ENCODE measurements at regions not wholly inside any gene's neighbourhood (a gene's known extent, or its start where the extent isn't known, plus 50 kb on each side); places are given as distances from the start of the nearest gene placed in this dataset.

DNA sequence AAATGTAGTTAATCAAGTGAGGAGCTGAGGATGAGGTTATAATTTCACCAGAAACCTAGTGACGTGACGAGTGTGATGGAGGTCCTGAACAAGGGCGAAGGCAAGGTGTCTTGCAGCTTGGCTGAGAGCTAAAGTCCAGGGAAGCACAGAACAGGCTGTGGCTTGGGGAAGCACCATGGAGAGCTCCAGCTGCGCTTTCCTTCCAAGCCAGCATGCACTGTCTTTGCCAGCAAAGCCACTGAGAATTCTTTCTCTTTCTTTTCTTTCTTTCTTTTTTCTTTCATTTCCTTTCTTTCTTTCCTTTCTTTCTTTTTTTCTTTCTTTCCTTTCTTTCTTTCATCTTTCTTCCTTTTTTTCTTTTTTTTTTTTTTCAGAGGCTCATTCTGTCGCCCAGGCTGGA lies 239.3 kb downstream of the FBXO15 start:
- peak; percentile 30 for DNase-seq
- Mint-ChIP-seq H3K4me3 (no peak overlapping the region), H3K36me3 (ENCODE audit: low read depth) (no peaks in the 10 kb centered on the region), H3K27ac (no peak overlapping the region), H3K4me1 (ENCODE audit: low read depth) (no peaks in the 10 kb centered on the region), H3K27me3 (ENCODE audit: insufficient read depth) (peaks cover 7% of the 10 kb centered on the region), H3K9me3 (no peaks in the 10 kb centered on the region)
- TF ChIP-seq, protein P1, sequence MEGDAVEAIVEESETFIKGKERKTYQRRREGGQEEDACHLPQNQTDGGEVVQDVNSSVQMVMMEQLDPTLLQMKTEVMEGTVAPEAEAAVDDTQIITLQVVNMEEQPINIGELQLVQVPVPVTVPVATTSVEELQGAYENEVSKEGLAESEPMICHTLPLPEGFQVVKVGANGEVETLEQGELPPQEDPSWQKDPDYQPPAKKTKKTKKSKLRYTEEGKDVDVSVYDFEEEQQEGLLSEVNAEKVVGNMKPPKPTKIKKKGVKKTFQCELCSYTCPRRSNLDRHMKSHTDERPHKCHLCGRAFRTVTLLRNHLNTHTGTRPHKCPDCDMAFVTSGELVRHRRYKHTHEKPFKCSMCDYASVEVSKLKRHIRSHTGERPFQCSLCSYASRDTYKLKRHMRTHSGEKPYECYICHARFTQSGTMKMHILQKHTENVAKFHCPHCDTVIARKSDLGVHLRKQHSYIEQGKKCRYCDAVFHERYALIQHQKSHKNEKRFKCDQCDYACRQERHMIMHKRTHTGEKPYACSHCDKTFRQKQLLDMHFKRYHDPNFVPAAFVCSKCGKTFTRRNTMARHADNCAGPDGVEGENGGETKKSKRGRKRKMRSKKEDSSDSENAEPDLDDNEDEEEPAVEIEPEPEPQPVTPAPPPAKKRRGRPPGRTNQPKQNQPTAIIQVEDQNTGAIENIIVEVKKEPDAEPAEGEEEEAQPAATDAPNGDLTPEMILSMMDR (IDR thresholded peaks at IDR 0.05): no peak

DNA sequence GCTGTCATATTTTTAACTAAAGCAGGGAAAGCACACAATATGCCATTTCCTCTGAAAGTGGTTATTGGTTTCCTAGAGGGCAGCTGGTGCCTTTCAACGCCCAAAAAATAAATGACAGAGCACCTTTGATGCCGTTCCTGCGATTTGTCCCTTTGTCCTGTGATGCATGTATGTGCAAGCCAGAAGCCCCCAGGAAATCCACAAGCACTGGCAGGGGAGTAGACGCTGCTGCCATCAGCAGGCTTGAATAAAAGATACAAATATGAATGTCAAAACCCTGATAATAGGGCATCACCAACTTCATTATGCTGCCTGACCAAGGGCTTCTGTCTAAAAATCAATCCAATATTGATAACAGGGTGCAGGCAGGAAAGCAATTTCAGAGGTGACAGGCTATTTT lies 246.1 kb downstream of the FBXO15 start:
- H3K4me3 Mint-ChIP-seq: no peak overlapping the region
- no peak for DNase-seq
- no peaks in the 10 kb centered on the region for H3K9me3 Mint-ChIP-seq
- H3K27me3 Mint-ChIP-seq (ENCODE audit: insufficient read depth): peaks cover 6% of the 10 kb centered on the region
- H3K4me1 Mint-ChIP-seq (ENCODE audit: low read depth): peaks cover 12% of the 10 kb centered on the region
- TF ChIP-seq, protein P1 (IDR thresholded peaks at IDR 0.05): no peak
- no peaks in the 10 kb centered on the region for H3K36me3 Mint-ChIP-seq (ENCODE audit: low read depth)
- H3K27ac Mint-ChIP-seq: no peak overlapping the region

DNA sequence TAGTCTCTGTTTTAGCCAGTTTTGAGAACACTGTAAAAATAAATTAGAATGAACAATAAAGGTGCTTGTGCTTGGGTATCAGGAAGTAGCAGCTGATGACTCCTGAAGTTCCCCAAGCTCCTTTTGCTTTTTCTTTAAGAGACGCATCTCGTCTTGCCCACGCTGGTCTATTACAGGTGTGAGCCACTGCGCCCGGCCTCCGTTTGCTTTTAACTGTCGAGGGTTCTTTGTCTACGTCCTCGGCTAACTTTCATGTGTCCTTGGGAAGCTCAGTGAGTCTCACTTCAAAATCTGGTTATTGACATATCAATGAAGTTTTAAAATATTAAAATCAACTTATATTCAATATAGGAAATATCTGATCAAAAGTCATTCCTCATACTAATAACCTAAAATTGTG lies 246.5 kb downstream of the FBXO15 start:
- DNase-seq: no peak
- H3K27me3 Mint-ChIP-seq (ENCODE audit: insufficient read depth): peaks cover 2% of the 10 kb centered on the region; the same call in 1 of the 2 replicates
- no peaks in the 10 kb centered on the region for H3K9me3 Mint-ChIP-seq
- no peak overlapping the region for H3K27ac Mint-ChIP-seq
- H3K4me1 Mint-ChIP-seq (ENCODE audit: low read depth): peaks cover 12% of the 10 kb centered on the region
- H3K4me3 Mint-ChIP-seq: no peak overlapping the region
- H3K36me3 Mint-ChIP-seq (ENCODE audit: low read depth): no peaks in the 10 kb centered on the region
- TF ChIP-seq, protein P1 (IDR thresholded peaks at IDR 0.05): no peak

DNA sequence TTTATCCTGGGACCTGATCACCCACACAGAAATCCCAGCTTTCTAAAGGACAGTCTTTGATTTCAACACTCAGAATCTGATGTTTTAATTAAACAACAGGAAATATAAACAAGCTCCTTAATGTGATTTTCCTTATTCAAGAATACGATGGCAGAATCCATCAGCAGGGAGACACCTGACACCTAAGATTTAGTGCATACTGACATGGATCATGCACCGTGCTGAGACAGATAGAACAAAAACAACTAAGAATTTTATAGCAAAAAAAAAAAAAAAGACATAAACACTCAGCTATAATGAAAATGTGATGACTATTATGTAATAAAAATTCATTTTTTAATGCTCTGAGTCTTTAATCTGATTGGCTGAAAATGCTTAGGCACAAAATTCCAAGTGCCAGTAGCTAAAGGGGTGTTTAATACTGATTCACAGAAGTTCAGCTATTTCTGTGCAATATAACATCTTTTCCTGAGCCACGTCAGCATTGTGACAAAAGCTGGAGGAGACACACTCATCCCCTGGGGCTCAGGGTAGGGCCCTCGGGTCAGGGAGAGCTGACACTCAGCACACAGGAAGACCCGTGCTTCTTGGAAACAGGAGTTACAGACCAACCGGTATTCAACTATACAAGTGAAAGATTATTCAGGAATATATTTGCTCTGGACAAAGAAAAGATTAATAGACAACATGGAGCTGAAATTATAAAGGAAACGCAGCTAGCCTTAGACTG lies 247.4 kb downstream of the FBXO15 start:
- peaks cover 12% of the 10 kb centered on the region for H3K4me1 Mint-ChIP-seq (ENCODE audit: low read depth)
- H3K27me3 Mint-ChIP-seq (ENCODE audit: insufficient read depth): peaks cover 2% of the 10 kb centered on the region; the same call in 1 of the 2 replicates
- H3K4me3 Mint-ChIP-seq: no peak overlapping the region
- TF ChIP-seq, protein P1 (IDR thresholded peaks at IDR 0.05): no peak
- H3K9me3 Mint-ChIP-seq: no peaks in the 10 kb centered on the region
- no peak overlapping the region; the same call in 1 of the 2 replicates for H3K27ac Mint-ChIP-seq
- no peaks in the 10 kb centered on the region for H3K36me3 Mint-ChIP-seq (ENCODE audit: low read depth)
- no peak for DNase-seq

DNA sequence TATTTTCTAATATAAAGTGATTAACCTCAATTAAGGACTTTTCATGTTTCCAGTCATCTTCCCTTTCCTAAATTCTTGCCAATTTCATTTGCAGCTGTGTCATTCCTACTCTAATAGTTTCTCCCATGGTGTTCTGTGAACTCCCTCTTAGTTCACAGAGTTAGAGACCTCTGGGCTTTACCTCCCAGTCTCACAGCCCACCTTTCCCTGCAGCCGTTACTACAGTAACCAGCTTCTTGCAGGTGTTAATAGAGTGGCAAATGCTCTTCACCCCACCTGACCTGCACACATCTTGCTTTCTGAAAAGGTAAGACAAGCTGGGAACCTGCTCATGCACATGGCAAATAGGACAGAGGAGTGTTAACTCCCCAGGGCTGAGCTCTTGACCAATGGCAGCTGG lies 250.1 kb downstream of the FBXO15 start:
- no peaks in the 10 kb centered on the region for H3K36me3 Mint-ChIP-seq (ENCODE audit: low read depth)
- TF ChIP-seq, protein P1 (IDR thresholded peaks at IDR 0.05): no peak
- no peak overlapping the region for H3K4me3 Mint-ChIP-seq
- no peak overlapping the region for H3K27ac Mint-ChIP-seq
- H3K27me3 Mint-ChIP-seq (ENCODE audit: insufficient read depth): peaks cover 2% of the 10 kb centered on the region; the same call in 1 of the 2 replicates
- H3K9me3 Mint-ChIP-seq: no peaks in the 10 kb centered on the region
- no peak for DNase-seq
- peaks cover 18% of the 10 kb centered on the region for H3K4me1 Mint-ChIP-seq (ENCODE audit: low read depth)

Measured in HFFc6 (cell line).